Activated CD4-positive, alpha-beta T cell treated with anti-CD3 and anti-CD28 coated beads, Interleukin-2, amount 10 ng/mL, durations not matched to agents 7 days and 5 days (primary cell): ENCODE measurements at regions not wholly inside any gene's neighbourhood (a gene's known extent, or its start where the extent isn't known, plus 50 kb on each side); places are given as distances from the start of the nearest gene placed in this dataset.

ENCODE experiments used
- CTCF ChIA-PET: fragments of 350-600 bp; sonication (Branson Sonifier 250); formaldehyde crosslinking; loops from one replicate; lab custom pipeline; 2021; ENCODE audit warnings: antibody characterized with exemption; lab: Charles Lee
- POLR2A ChIA-PET: fragments of 350-600 bp; sonication (Branson Sonifier 250); formaldehyde crosslinking; loops from one replicate; lab custom pipeline; 2021; ENCODE audit warnings: antibody characterized with exemption; lab: Charles Lee
- DNase-seq: peaks from one replicate; pipeline ENCODE4 v3.0.0-alpha.2; 2020
- H3K27ac Mint-ChIP-seq: one replicate; pipeline ENCODE4 v1.8.0; 2021; ENCODE audit warnings: mild to moderate bottlenecking, moderate library complexity, mixed read lengths
- H3K27me3 Mint-ChIP-seq: one replicate; pipeline ENCODE4 v1.8.0; 2021; ENCODE audit warnings: mixed read lengths
- H3K36me3 Mint-ChIP-seq: one replicate; pipeline ENCODE4 v1.8.0; 2021; ENCODE audit warnings: low read depth, mixed read lengths
- H3K4me1 Mint-ChIP-seq: one replicate; pipeline ENCODE4 v1.8.0; 2021; ENCODE audit warnings: mixed read lengths
- H3K4me3 Mint-ChIP-seq: one replicate; pipeline ENCODE4 v1.8.0; 2021; ENCODE audit warnings: mild to moderate bottlenecking, moderate library complexity, mixed read lengths
- H3K9me3 Mint-ChIP-seq: one replicate; pipeline ENCODE4 v1.8.0; 2021; ENCODE audit warnings: mixed read lengths

DNA sequence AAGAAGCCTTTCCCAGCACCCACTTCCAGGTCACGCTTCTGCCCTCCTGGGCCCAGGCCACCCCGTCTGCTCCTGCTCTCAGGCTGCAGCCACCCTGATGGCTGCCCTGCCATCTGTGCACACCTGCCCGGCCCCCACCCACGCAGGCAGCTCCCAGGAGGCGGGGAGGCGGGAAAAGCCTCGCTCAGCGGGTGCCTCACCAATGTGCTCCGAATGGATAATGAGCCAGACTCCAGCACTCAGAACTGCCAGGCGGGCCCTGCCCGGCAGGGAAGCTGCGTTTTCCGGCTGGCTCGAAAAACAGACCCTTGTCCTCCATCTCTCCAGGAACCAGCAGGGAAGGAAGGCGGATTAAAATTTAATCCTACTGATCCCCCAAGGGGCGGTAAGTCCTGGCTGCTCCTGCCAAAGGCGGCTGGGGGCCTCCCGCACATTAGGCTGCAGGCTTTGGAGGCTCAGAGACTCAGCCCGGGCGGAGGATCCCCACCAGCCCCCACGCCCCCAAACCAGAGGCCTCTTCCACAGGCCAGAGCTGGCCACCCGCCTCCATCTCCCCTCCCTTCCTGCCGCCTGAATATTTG, 104.0 kb downstream of the NCOR2 start:
- POLR2A ChIA-PET, result interaction anchor here (0.6 kb wide), 1 partner anchor 8 kb away, joined by 3 read pairs; no protein-coding TSS in a partner anchor
- no peak overlapping the region for H3K27ac Mint-ChIP-seq
- no peak overlapping the region for H3K4me3 Mint-ChIP-seq
- DNase-seq, result no peak
- H3K4me1 Mint-ChIP-seq, result peaks cover 44% of the 10 kb centered on the region
- H3K27me3 Mint-ChIP-seq, result no peaks in the 10 kb centered on the region
- peaks cover 49% of the 10 kb centered on the region for H3K36me3 Mint-ChIP-seq
- peaks cover 8% of the 10 kb centered on the region for H3K9me3 Mint-ChIP-seq
- CTCF ChIA-PET, result no interaction called here

DNA sequence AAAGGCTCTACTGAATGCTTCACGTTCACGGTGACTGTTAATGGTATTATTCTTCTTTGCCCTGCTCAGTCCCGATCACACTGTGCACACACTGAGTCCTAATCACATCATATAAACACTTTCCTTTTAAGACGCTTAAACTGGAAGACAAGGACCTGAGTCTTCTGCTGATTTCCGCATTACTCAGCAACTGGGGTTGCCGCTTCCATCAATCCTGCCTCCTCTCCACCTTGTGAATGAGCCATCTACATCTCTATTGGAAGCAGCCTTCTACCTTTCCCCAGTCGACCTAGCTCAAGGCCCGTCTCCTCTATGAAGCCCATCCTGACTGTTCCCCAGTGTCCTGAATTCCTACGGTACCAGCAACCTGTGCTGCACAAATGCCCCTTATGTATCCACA, 104.7 kb downstream of the NCOR2 start:
- POLR2A ChIA-PET, result no interaction called here

DNA sequence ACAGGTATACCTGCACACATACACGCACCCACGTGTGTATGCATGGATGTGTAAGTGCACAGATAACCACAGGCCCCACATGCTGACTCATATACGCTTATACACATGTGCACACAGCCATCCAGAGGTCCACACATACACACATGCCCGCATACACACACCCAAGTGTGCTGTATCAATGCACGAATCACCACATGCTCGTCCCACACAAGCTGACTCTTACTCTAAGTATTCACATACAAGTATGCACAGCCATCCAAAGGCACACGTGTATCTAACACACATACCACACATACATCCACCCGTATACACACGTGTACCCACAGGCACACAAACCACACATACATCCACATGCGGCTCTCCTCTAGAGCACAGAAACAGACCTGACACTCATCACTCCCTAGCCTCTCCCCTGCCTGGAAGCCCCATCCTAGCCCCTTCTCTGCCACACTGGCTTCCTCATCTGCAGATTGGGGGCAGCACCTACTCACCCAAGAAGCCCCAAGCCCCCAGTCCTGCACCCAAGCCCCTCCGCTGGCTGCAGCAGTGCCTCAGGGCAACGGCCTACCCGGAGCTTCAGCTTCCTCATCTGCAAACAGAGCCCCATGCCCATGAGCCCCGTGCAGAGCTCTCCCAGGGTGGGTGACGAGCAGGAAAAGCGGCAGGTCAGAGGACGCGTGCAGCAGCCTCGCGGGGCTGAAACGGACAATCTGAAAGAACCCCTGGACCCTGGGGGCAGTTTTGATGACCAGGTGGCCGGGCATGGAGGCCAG, 105.4 kb downstream of the NCOR2 start:
- ChIA-PET CTCF (no interaction called here), POLR2A (no interaction called here)
- Mint-ChIP-seq H3K4me3 (no peak overlapping the region), H3K27ac (no peak overlapping the region), H3K9me3 (peaks cover 8% of the 10 kb centered on the region), H3K36me3 (peaks cover 49% of the 10 kb centered on the region), H3K27me3 (no peaks in the 10 kb centered on the region), H3K4me1 (peaks cover 46% of the 10 kb centered on the region)
- no peak for DNase-seq

More for the DNA sequence above, 104.7 kb downstream of the NCOR2 start:
- CTCF ChIA-PET, result no interaction called here
- peaks cover 8% of the 10 kb centered on the region for H3K9me3 Mint-ChIP-seq
- H3K27ac Mint-ChIP-seq, result no peak overlapping the region
- H3K27me3 Mint-ChIP-seq, result no peaks in the 10 kb centered on the region
- peaks cover 50% of the 10 kb centered on the region for H3K4me1 Mint-ChIP-seq
- H3K36me3 Mint-ChIP-seq, result peaks cover 49% of the 10 kb centered on the region
- no peak for DNase-seq
- H3K4me3 Mint-ChIP-seq, result no peak overlapping the region

DNA sequence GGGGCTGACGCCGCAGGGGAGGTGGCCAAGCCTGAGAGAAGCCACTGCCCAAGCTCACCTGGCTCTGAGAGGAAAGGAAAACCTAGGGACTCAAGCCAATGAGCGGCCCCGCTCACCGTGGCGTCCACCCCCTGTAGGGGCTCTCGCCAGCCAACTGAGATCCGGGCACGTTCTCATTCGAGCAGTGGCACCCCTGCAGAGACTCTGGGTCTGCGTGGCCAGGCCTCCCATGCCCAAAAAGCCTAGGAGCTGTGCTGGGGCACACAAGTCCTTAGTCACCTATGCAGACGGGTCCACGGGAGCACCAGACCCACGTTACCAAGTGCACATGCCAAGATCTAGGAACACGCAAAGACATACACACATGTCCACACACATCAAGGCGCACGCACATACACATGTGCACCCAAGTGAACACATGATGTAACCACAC, 106.2 kb downstream of the NCOR2 start:
- no peak for DNase-seq
- ChIA-PET CTCF (no interaction called here), POLR2A (no interaction called here)
- Mint-ChIP-seq H3K27ac (peak overlapping the region; percentile 41), H3K4me3 (no peak overlapping the region), H3K9me3 (peaks cover 8% of the 10 kb centered on the region), H3K4me1 (peaks cover 46% of the 10 kb centered on the region), H3K36me3 (peaks cover 50% of the 10 kb centered on the region), H3K27me3 (no peaks in the 10 kb centered on the region)

DNA sequence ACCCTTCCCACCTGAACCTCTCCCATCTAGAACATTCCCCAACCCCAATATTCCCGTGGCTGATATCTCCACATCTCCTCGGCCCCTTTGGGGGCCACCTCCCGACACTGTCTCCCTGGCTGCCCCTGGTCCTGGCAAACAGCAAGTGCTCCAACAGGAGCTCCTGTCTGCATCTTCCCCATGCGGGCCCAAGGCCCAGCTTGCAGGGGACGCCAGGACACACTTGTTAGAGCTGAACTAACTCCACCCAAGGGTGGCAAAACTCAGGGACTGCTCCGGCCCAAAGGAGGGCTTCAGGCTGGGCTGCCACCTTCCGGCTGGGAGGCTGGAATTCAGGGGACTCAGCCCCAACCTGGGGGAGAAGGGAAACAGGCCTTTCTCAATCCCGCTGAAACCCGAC, 106.6 kb downstream of the NCOR2 start:
- H3K36me3 Mint-ChIP-seq, result peaks cover 50% of the 10 kb centered on the region
- no peaks in the 10 kb centered on the region for H3K27me3 Mint-ChIP-seq
- no peak for DNase-seq
- H3K4me3 Mint-ChIP-seq, result no peak overlapping the region
- no peak overlapping the region for H3K27ac Mint-ChIP-seq
- peaks cover 8% of the 10 kb centered on the region for H3K9me3 Mint-ChIP-seq
- H3K4me1 Mint-ChIP-seq, result peaks cover 46% of the 10 kb centered on the region
- ChIA-PET POLR2A (no interaction called here), CTCF (no interaction called here)

DNA sequence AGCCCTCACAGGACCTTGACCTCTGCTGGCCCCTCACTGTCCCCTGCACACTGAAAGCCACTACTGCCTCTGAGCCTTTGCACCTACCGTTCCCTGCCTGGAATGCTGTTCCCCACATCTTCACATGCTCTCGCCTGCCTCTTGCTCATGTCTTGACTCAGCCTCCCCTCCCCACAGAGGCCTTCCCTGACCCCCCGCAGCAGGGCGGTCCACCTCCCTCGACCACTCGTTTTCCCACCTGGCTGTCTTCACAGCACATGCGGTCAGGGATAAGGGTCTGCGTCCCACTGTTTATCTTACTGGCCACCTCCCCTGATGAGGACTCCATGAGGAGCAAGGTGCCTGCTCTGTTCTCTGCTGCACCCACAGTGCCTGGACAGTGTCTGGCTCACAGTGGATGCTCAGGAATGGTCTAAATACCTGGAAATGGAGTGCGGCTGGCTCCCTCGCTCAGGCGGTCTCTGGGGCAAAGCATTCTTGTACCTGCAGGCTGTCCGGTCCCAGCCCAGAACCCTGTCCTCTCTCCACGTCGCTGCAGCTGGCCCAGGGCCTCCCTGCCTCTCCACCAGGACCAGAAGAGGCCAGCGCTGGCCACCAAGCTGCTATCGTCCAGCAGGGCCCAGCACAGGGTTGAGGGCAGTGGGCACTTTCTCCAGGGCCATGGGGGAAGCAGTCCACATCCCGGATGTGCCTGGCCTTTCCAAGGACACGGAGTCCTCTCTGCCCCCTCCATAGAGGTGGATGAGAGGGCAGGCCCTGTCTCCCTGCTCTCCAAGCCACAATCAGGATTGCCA, 107.4 kb downstream of the NCOR2 start:
- ChIA-PET POLR2A (no interaction called here), CTCF (no interaction called here)
- Mint-ChIP-seq H3K9me3 (peaks cover 8% of the 10 kb centered on the region), H3K36me3 (peaks cover 44% of the 10 kb centered on the region), H3K4me1 (peaks cover 47% of the 10 kb centered on the region), H3K27ac (peak overlapping the region; percentile 38), H3K4me3 (no peak overlapping the region), H3K27me3 (no peaks in the 10 kb centered on the region)
- no peak for DNase-seq

DNA sequence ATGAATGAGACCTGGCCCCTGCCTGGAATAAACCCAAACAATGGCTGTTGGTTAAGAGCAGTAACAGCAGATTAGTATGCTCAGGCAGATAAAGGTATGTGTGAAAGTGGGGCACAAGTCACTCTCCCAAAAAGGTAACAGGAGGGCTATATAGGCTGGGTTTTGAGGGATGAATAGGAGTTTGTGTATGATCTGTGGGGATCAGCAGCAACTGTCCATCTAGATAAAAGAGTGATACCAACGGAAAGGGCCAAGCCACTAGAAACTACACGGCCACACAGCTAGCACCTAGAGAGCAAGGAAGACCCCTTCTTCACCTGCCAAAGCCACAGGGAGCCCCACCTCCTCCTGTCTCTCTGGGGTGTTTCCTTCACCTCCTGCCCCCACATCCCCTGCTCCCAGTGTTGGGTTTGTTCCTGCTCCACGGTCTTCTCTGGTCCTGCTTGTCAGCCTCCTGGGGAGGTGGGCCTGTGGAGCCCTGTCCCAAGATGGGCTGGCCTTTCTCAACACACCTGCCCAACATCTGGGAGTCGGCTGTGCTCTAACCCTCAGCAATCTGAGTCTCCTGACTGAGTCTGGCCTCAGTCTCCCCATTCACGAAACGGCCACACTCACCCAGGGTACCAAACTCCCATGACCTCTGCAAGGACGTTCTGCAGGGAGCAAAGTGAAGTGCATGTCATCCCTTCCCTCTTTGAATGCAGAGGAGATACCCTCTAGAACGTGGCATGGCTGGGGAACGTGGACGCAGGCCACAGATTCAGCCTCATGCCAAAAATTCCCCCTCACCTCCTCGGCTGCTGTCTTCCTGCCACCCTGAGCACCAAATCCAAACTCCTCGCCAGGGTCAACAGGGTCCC, 108.2 kb downstream of the NCOR2 start:
- ChIA-PET CTCF (interaction anchor here (0.5 kb wide), 1 partner anchor 600 kb away, joined by 3 read pairs; no protein-coding TSS in a partner anchor), POLR2A (no interaction called here)
- no peak for DNase-seq
- H3K36me3 Mint-ChIP-seq, result peaks cover 41% of the 10 kb centered on the region
- no peak overlapping the region for H3K4me3 Mint-ChIP-seq
- no peaks in the 10 kb centered on the region for H3K27me3 Mint-ChIP-seq
- no peaks in the 10 kb centered on the region for H3K9me3 Mint-ChIP-seq
- H3K27ac Mint-ChIP-seq, result peak overlapping the region; percentile 55
- peaks cover 47% of the 10 kb centered on the region for H3K4me1 Mint-ChIP-seq

DNA sequence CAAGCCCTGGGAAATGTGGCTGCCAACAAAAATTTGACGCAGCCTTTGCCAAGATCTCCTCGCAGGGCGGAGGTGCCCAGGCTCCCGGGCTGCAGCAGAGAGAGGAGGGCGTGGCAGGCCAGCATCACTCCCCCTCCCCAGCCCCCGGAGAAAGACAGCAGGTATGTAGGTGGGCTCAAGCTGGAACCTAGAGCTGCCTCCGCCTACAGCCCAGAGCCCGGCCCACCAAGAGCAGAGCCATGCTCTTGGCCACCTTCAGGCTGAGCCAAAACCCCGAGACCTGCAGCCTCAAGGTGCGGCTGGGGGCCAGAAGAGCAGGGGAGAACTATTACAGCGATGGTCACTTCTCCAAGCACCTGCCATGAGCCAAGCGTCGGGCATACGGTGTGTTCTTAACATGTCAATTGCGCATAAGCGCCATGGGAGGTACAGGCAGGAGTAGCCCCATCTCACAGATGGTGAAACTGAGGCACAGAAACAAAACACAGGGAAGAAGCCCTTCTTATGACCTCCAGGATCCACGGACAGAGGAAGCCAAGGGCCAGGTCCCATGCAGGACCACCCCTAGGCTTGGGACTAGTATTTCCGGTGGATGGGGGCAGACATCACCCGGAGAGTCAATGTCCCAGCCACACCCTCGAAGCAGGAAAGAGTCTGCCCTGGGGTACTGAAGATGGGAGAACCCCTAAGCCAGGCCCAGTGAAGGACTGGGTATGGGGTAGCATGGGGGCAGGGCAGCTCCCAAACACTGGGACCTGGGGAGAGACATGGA, 109.0 kb downstream of the NCOR2 start:
- H3K4me1 Mint-ChIP-seq, result peaks cover 50% of the 10 kb centered on the region
- peak overlapping the region; percentile 55 for H3K27ac Mint-ChIP-seq
- peaks cover 36% of the 10 kb centered on the region for H3K36me3 Mint-ChIP-seq
- DNase-seq, result no peak
- CTCF ChIA-PET, result no interaction called here
- H3K9me3 Mint-ChIP-seq, result no peaks in the 10 kb centered on the region
- POLR2A ChIA-PET, result no interaction called here
- no peaks in the 10 kb centered on the region for H3K27me3 Mint-ChIP-seq
- no peak overlapping the region for H3K4me3 Mint-ChIP-seq

DNA sequence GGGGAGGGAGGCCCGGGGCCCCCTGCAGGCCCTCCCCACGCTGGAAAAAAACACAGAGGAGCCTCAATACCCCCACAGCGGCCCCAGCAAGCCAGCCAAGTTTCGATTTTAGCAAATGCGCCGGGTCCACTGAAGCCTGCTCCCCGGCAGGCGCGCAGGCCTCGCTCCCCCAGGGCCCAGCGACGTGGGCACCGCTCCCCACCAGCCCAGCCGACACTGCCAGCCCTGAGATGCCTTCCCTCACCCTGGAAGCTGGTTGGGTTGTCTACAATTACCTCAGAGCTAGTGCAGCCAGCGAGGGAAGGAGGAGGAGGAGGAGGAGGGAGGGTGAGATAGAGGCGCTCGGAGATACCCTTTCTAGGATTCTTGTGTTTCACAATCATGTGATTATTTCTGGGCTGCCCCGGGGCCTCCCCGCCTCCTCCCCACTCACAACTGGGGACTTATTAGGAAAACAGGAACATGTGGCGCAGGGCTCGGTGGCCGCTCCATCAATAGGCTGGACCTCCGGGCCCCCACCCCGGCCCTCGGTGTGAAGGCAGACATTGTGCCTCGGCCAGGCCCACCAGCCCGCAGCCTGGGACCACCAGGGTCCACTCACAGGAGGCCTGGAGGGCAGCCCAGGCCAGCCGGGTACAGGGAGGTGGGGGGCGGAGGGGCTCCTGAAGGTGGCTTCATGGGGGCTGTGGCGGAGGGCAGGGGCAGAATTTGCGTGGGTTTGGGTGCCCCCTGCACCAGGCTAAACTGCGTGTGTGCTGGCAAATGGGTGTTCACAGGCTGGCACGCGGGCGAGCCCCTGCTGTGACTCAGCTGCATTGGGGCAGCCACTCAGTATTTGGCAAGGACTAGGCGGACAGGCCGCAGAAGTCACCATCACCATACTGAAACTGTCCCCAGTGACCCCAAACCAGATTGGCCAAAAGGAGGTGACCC, 109.9 kb downstream of the NCOR2 start:
- peaks cover 48% of the 10 kb centered on the region for H3K4me1 Mint-ChIP-seq
- no peaks in the 10 kb centered on the region for H3K27me3 Mint-ChIP-seq
- DNase-seq, result peak; percentile 53
- H3K36me3 Mint-ChIP-seq, result peaks cover 29% of the 10 kb centered on the region
- ChIA-PET CTCF (interaction anchor here (1.0 kb wide), 1 partner anchor 732 kb away, joined by 3 read pairs; no protein-coding TSS in a partner anchor), POLR2A (interaction anchor here (0.7 kb wide), 1 partner anchor 69 kb away, joined by 5 read pairs; no protein-coding TSS in a partner anchor)
- H3K9me3 Mint-ChIP-seq, result no peaks in the 10 kb centered on the region
- H3K4me3 Mint-ChIP-seq, result peak overlapping the region; percentile 72
- H3K27ac Mint-ChIP-seq, result peak overlapping the region; percentile 87

DNA sequence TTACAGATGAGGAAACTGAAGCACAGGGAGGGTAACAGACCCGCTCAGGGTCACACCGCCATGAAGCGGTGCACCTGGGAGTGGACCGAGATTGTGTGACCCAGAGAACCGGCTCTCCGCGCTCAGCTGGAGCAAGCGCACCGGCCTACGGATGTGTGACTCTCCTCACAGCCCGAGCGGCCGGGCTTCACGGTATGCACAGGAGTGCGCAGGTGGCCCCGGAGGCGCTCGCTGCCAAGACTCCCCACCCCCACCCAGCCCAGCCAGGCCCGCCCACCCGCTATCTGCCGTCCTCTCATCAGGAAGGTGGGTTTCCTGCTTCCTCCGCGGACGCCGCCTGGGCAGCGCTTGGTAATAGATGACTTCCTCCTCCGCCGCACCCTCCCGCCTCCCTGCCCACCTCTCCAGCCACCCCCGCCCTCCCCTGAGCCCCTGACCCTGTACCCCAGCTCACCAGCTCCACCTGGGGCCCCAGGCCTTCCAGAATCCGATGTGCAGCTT, 110.7 kb downstream of the NCOR2 start:
- peak overlapping the region; percentile 72 for H3K4me3 Mint-ChIP-seq
- H3K4me1 Mint-ChIP-seq, result peaks cover 55% of the 10 kb centered on the region
- H3K9me3 Mint-ChIP-seq, result no peaks in the 10 kb centered on the region
- POLR2A ChIA-PET, result no interaction called here
- peaks cover 29% of the 10 kb centered on the region for H3K36me3 Mint-ChIP-seq
- peak overlapping the region; percentile 87 for H3K27ac Mint-ChIP-seq
- CTCF ChIA-PET, result interaction anchor here (1.0 to 3.7 kb wide), 4 partner anchors 9 to 731 kb away, joined by 3 to 29 read pairs (median 5); no protein-coding TSS in a partner anchor
- H3K27me3 Mint-ChIP-seq, result no peaks in the 10 kb centered on the region
- DNase-seq, result peak; percentile 45
